HEK293 (cell line): ENCODE measurements at regions not wholly inside any gene's neighbourhood (a gene's known extent, or its start where the extent isn't known, plus 50 kb on each side); places are given as distances from the start of the nearest gene placed in this dataset.

Experiments used
- REPIN1 ChIP-seq: fragments of 450-650 bp; formaldehyde crosslinking; IDR thresholded peaks from 2 replicates; pipeline ENCODE4 v1.5.1; 2017; ENCODE audit warnings: missing biosample characterization, missing genetic modification characterization, low read depth
- ZBTB17 ChIP-seq: fragments of 450-650 bp; formaldehyde crosslinking; IDR thresholded peaks from 2 replicates; pipeline ENCODE4 v1.5.1; 2016; ENCODE audit warnings: missing biosample characterization, missing genetic modification characterization
- ZNF274 ChIP-seq, 2 experiments: fragments of 200-500 bp in 1 of 2; fragments of 450-650 bp in 1 of 2; sonication (Bioruptor generic) in 1 of 2; formaldehyde crosslinking in 1 of 2; IDR thresholded peaks; 2 replicates each; pipeline versions ENCODE4 v1.5.1 to v1.6.1; 2014 to 2016; ENCODE audit warnings: borderline replicate concordance in 1 of 2, inconsistent platforms in 1 of 2, low read length in 1 of 2, missing biosample characterization in 1 of 2, missing genetic modification characterization in 1 of 2
- ZNF292 ChIP-seq: fragments of 450-650 bp; formaldehyde crosslinking; IDR thresholded peaks from 2 replicates; pipeline ENCODE4 v1.5.1; 2016; ENCODE audit warnings: low read depth, missing biosample characterization, missing genetic modification characterization, borderline replicate concordance
- ZNF324 ChIP-seq: fragments of 450-650 bp; formaldehyde crosslinking; IDR thresholded peaks from 2 replicates; pipeline ENCODE4 v1.5.1; 2016; ENCODE audit warnings: missing biosample characterization, missing genetic modification characterization
- ZSCAN16 ChIP-seq: fragments of 450-650 bp; formaldehyde crosslinking; IDR thresholded peaks from 2 replicates; pipeline ENCODE4 v1.5.1; 2016; ENCODE audit warnings: missing biosample characterization, missing genetic modification characterization
- TF ChIP-seq, protein P1 (sequence below): fragments of 450-650 bp; formaldehyde crosslinking; IDR thresholded peaks from 2 replicates; pipeline ENCODE4 v1.5.1; 2016; ENCODE audit warnings: missing biosample characterization, missing genetic modification characterization
- TF ChIP-seq, protein P2 (sequence below): fragments of 450-650 bp; formaldehyde crosslinking; IDR thresholded peaks from 2 replicates; pipeline ENCODE4 v1.5.1; 2016; ENCODE audit warnings: missing biosample characterization, missing genetic modification characterization
- TF ChIP-seq, protein P3 (sequence below): fragments of 450-650 bp; formaldehyde crosslinking; conservative IDR thresholded peaks from 2 replicates; pipeline ENCODE4 v1.5.1; 2016; ENCODE audit warnings: low read depth, missing biosample characterization, missing genetic modification characterization

DNA sequence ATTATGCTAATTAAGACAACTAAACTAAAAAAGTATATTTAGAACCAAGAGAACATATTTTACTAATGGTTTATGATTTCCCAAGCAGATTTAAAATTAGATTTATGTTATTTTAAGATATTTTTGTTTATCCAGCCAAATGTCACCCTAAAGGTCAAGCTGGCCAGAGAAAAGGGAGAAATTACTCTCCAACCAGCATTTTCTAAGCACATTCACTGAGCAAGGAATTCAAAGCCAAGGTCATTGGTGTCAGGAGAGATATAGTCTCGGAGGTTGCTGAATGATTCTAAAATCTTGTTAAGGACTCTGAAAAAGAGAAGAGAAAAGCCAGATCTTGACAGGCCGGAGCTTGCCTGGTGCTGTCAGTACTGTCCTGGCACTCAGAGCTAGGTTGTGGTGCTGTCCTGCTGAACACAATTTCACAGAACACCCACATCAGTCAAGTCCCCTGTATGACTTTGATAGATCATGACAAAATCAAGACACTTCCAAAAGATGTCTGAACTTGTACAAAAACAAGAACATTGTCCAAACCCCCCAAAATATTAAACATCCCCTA lies 222.3 kb upstream of the SMLR1 start:
- TF ChIP-seq, protein P1, sequence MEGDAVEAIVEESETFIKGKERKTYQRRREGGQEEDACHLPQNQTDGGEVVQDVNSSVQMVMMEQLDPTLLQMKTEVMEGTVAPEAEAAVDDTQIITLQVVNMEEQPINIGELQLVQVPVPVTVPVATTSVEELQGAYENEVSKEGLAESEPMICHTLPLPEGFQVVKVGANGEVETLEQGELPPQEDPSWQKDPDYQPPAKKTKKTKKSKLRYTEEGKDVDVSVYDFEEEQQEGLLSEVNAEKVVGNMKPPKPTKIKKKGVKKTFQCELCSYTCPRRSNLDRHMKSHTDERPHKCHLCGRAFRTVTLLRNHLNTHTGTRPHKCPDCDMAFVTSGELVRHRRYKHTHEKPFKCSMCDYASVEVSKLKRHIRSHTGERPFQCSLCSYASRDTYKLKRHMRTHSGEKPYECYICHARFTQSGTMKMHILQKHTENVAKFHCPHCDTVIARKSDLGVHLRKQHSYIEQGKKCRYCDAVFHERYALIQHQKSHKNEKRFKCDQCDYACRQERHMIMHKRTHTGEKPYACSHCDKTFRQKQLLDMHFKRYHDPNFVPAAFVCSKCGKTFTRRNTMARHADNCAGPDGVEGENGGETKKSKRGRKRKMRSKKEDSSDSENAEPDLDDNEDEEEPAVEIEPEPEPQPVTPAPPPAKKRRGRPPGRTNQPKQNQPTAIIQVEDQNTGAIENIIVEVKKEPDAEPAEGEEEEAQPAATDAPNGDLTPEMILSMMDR (tag by site-specific recombination): no peak
- TF ChIP-seq ZBTB17: no peak
- TF ChIP-seq, protein P2, sequence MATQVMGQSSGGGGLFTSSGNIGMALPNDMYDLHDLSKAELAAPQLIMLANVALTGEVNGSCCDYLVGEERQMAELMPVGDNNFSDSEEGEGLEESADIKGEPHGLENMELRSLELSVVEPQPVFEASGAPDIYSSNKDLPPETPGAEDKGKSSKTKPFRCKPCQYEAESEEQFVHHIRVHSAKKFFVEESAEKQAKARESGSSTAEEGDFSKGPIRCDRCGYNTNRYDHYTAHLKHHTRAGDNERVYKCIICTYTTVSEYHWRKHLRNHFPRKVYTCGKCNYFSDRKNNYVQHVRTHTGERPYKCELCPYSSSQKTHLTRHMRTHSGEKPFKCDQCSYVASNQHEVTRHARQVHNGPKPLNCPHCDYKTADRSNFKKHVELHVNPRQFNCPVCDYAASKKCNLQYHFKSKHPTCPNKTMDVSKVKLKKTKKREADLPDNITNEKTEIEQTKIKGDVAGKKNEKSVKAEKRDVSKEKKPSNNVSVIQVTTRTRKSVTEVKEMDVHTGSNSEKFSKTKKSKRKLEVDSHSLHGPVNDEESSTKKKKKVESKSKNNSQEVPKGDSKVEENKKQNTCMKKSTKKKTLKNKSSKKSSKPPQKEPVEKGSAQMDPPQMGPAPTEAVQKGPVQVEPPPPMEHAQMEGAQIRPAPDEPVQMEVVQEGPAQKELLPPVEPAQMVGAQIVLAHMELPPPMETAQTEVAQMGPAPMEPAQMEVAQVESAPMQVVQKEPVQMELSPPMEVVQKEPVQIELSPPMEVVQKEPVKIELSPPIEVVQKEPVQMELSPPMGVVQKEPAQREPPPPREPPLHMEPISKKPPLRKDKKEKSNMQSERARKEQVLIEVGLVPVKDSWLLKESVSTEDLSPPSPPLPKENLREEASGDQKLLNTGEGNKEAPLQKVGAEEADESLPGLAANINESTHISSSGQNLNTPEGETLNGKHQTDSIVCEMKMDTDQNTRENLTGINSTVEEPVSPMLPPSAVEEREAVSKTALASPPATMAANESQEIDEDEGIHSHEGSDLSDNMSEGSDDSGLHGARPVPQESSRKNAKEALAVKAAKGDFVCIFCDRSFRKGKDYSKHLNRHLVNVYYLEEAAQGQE (tag by site-specific recombination): no peak
- TF ChIP-seq ZNF292: no peak
- no peak for TF ChIP-seq ZNF324
- TF ChIP-seq, protein P3, sequence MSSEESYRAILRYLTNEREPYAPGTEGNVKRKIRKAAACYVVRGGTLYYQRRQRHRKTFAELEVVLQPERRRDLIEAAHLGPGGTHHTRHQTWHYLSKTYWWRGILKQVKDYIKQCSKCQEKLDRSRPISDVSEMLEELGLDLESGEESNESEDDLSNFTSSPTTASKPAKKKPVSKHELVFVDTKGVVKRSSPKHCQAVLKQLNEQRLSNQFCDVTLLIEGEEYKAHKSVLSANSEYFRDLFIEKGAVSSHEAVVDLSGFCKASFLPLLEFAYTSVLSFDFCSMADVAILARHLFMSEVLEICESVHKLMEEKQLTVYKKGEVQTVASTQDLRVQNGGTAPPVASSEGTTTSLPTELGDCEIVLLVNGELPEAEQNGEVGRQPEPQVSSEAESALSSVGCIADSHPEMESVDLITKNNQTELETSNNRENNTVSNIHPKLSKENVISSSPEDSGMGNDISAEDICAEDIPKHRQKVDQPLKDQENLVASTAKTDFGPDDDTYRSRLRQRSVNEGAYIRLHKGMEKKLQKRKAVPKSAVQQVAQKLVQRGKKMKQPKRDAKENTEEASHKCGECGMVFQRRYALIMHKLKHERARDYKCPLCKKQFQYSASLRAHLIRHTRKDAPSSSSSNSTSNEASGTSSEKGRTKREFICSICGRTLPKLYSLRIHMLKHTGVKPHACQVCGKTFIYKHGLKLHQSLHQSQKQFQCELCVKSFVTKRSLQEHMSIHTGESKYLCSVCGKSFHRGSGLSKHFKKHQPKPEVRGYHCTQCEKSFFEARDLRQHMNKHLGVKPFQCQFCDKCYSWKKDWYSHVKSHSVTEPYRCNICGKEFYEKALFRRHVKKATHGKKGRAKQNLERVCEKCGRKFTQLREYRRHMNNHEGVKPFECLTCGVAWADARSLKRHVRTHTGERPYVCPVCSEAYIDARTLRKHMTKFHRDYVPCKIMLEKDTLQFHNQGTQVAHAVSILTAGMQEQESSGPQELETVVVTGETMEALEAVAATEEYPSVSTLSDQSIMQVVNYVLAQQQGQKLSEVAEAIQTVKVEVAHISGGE: no peak
- TF ChIP-seq REPIN1: no peak
- no peak for TF ChIP-seq ZSCAN16 (tag by site-specific recombination)
- TF ChIP-seq ZNF274 (IDR thresholded peaks at IDR 0.05; ENCODE audit: low read length): no peak
- no peak for TF ChIP-seq ZNF274 (tag by site-specific recombination; IDR thresholded peaks at IDR 0.05; ENCODE audit: borderline replicate concordance)
